Bronchial epithelial cell (primary cell): ENCODE measurements at regions not wholly inside any gene's neighbourhood (a gene's known extent, or its start where the extent isn't known, plus 50 kb on each side); places are given as distances from the start of the nearest gene placed in this dataset.

Experiments used
- DNase-seq: peaks from one replicate; pipeline ENCODE4 v3.0.0-alpha.2; 2010; ENCODE audit warnings: low read depth
- FAIRE-seq: peaks from 2 replicates; lab custom pipeline; 2011; peaks lifted over from hg19 to GRCh38; lab: Jason Lieb, UNC
- H3K27me3 ChIP-seq: 2 replicates; pipeline ENCODE4 v1.5.1; 2011; ENCODE audit warnings: low read length; ENCODE audit not compliant: control insufficient read depth, insufficient read depth
- H3K36me3 ChIP-seq: 2 replicates; pipeline ENCODE4 v1.5.1; 2011; ENCODE audit warnings: low read length; ENCODE audit not compliant: control insufficient read depth, insufficient read depth
- H3K4me3 ChIP-seq: 2 replicates; pipeline ENCODE4 v1.5.1; 2011; ENCODE audit warnings: mild to moderate bottlenecking, low read depth, low read length, control low read depth
- CTCF ChIP-seq: IDR thresholded peaks from 2 replicates; pipeline ENCODE4 v1.5.1; 2011; ENCODE audit warnings: mild to moderate bottlenecking, moderate library complexity, low read length, control low read depth, inconsistent platforms; ENCODE audit not compliant: insufficient read depth, severe bottlenecking

- Histone ChIP-seq H3K27me3 (no peaks in the 10 kb centered on the region), H3K4me3 (no peak overlapping the region), H3K36me3 (no peaks in the 10 kb centered on the region)
- peak; percentile 89 for DNase-seq
- no peak for FAIRE-seq
- TF ChIP-seq CTCF, result no peak
These were observed 927.6 kb downstream of the PCDH7 start for GRCh38 chr4:31647786-31648185.

DNA sequence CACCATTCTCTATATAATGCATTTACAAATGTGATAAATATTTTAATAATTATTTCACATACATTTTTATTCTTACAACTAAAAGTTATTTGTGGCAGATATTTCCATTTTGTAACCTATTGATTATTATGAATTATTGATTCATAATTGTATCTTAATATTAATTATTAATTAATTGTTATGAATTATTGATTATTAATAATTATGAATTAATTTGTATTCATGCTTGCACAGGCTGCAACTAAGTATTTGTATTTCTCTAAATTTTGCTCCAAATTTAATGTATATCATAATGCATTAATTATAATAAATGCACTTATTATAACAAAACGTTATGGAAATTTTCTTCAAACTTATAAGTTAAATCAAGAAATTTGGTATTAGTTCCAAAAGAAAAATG, 929.7 kb downstream of the PCDH7 start:
- FAIRE-seq, result no peak
- DNase-seq, result no peak

DNA sequence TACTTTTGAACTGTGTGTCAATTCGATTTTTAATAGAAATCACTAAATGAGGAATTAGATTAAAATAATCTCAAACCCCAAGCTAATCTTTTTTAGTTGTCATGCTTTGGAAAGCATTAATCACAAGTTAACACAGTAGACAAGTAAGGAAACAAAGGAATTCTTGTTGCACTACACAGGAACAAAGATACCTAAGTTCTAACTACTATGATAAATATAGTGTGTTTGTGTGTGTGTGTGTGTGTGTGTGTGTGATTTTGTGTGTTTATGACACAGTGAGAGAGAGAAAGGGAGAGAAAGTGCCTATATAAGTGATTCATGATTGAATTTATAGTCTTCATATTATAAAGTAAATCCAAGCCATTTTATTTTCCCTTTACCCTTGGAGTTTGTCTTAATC, 931.4 kb downstream of the PCDH7 start:
- Histone ChIP-seq H3K4me3 (no peak overlapping the region), H3K27me3 (no peaks in the 10 kb centered on the region), H3K36me3 (no peaks in the 10 kb centered on the region)
- no peak for TF ChIP-seq CTCF
- no peak for DNase-seq
- no peak for FAIRE-seq

More for the DNA sequence above, 929.7 kb downstream of the PCDH7 start:
- no peaks in the 10 kb centered on the region for H3K27me3 ChIP-seq
- no peak for TF ChIP-seq CTCF
- H3K36me3 ChIP-seq, result no peaks in the 10 kb centered on the region
- no peak overlapping the region for H3K4me3 ChIP-seq

DNA sequence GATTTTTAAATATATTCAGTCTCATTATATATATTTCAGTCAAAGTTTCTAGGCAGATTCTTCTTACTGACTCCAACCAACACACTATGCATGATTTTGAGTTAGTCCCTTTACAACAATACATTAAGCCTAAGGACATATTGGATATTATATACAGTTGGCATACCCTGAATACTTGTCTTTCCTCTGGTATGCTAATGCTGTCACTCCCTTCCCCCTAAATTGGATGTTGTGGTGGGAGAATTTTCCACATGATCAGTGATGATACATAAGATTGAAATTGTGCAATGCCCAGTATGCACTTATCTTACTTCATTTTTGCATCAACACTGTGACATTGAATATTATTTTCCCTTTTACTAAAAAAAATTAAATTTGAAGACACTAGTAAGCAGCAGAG, 935.2 kb downstream of the PCDH7 start:
- H3K27me3 ChIP-seq, result no peaks in the 10 kb centered on the region
- no peak for TF ChIP-seq CTCF
- FAIRE-seq (no peak), DNase-seq (peak; percentile 45)
- no peaks in the 10 kb centered on the region for H3K36me3 ChIP-seq
- no peak overlapping the region for H3K4me3 ChIP-seq

DNA sequence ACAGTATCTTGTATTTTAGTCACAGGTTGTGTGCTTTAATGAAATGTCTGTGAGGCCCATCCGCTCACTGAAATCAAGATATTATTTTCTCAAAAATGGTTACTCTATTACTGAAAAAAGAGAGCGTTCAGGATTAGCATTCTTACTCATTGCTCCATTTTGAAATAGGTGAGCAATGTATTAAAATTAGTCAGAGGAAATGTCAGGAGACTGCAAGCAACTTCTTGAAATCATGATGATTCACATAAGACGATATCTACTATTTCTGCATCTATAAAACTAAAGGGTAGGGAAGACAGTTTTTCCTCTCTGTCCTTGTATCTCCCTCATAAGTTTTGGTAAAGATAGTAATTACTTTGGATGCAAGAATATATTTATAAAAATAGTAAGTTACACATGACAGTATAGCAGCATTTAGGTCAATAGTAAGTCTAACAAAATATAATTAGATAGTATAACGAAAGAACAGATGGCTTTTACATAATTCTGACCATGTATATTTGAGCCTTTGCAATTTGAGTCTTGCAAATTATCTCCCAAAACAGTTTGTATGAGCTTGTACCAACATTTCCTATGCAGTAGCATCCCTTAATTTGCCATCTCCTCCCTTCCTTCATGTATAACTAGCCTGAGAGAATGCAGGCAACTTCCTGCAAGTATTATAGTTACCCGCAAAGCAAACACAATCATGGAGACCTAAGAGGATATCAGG, 937.8 kb downstream of the PCDH7 start:
- DNase-seq (peak; percentile 91), FAIRE-seq (no peak)
- Histone ChIP-seq H3K36me3 (no peaks in the 10 kb centered on the region), H3K4me3 (no peak overlapping the region), H3K27me3 (no peaks in the 10 kb centered on the region)
- no peak for TF ChIP-seq CTCF

DNA sequence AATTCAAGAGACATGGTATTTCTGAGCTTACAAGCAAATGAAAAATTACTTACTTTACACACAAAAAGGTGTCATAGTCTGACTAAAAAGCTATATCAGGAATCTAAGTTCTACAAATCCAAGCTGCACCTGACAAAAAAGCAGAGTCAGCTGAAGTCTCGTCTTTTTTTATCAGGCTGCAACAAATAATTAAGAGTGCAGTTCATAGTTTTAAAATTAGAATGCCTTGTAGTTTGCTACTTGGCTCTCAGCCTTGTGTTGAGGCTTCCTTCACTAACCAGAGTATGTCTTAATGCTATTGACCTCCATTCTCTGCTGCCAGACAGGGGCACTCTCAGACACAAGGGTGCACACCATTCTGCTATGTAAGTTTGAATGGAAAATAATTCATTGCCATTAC, 940.7 kb downstream of the PCDH7 start:
- DNase-seq (no peak), FAIRE-seq (no peak)
- Histone ChIP-seq H3K27me3 (no peaks in the 10 kb centered on the region), H3K36me3 (no peaks in the 10 kb centered on the region), H3K4me3 (no peak overlapping the region)
- TF ChIP-seq CTCF, result no peak
